GM12878 (cell line): ENCODE measurements at regions not wholly inside any gene's neighbourhood (a gene's known extent, or its start where the extent isn't known, plus 50 kb on each side); places are given as distances from the start of the nearest gene placed in this dataset.

Experiments used
- ATAC-seq: fragments of 200-7000 bp; cut with Tn5 transposase; 3 replicates; pipeline ENCODE4 v1.9.1; 2020; ENCODE audit warnings: mild to moderate bottlenecking, moderate library complexity
- BruUV-seq: library from RNA; stranded (reverse); fragments of 400-500 nt; replicated peaks from 2 replicates; lab custom pipeline; 2021; lab: Mats Ljungman, UMichigan
- CTCF ChIA-PET: fragments of 300-600 bp; sonication (Branson Sonifier 250); formaldehyde crosslinking; extraction: SDS; loops from one replicate; lab custom pipeline; 2021; ENCODE audit warnings: inconsistent platforms; lab: Yijun Ruan, JAX
- POLR2A ChIA-PET: fragments of 350-600 bp; formaldehyde crosslinking; extraction: SDS; loops from one replicate; lab custom pipeline; 2021; ENCODE audit warnings: inconsistent platforms; lab: Charles Lee
- RAD21 ChIA-PET: fragments of 300-600 bp; sonication (Branson Sonifier 250); formaldehyde crosslinking; loops from one replicate; lab custom pipeline; 2023; ENCODE audit warnings: antibody characterized with exemption; ENCODE audit not compliant: unreplicated experiment; lab: Charles Lee
- SMC1A ChIA-PET: fragments of 300-600 bp; sonication (Branson Sonifier 250); formaldehyde crosslinking; loops from one replicate; lab custom pipeline; 2023; ENCODE audit not compliant: unreplicated experiment, uncharacterized antibody; lab: Charles Lee
- DNase-seq: peaks from one replicate; pipeline ENCODE4 v3.0.0-alpha.2; 2011; ENCODE audit warnings: low read depth, low spot score
- FAIRE-seq: peaks from 3 replicates; lab custom pipeline; 2011; peaks lifted over from hg19 to GRCh38; lab: Jason Lieb, UNC
- H2AFZ ChIP-seq: 2 replicates; pipeline ENCODE4 v1.6.0; 2011; ENCODE audit warnings: low read depth, low read length, control low read depth; ENCODE audit not compliant: control insufficient read depth
- H3K27ac ChIP-seq: 2 replicates; pipeline ENCODE4 v1.5.1; 2011; ENCODE audit warnings: control low read depth; ENCODE audit not compliant: control insufficient read depth, insufficient read depth
- H3K27me3 ChIP-seq, 2 experiments: replicated peaks in 1 of 2; 2 replicates each; pipeline versions ENCODE4 v1.6.0 to v1.6.1; 2011; ENCODE audit warnings: low read length in 1 of 2; ENCODE audit not compliant: control insufficient read depth in 2 of 2, insufficient read depth in 2 of 2
- H3K36me3 ChIP-seq, 2 experiments: 2 replicates each; pipeline ENCODE4 v1.5.1; 2011; ENCODE audit warnings: low read length in 1 of 2; ENCODE audit not compliant: control insufficient read depth in 2 of 2, insufficient read depth in 2 of 2
- H3K4me1 ChIP-seq: 2 replicates; pipeline ENCODE4 v1.6.1; 2011; ENCODE audit warnings: mild to moderate bottlenecking, low read length, moderate library complexity, mixed read lengths; ENCODE audit not compliant: control insufficient read depth, insufficient read depth
- H3K4me2 ChIP-seq: 2 replicates; pipeline ENCODE4 v1.6.0; 2011; ENCODE audit warnings: control low read depth; ENCODE audit not compliant: control insufficient read depth, insufficient read depth
- H3K4me3 ChIP-seq: fragments of 200-600 bp; sonication (generic); 2 replicates; pipeline ENCODE4 v1.5.1; 2016
- H3K79me2 ChIP-seq: 2 replicates; pipeline ENCODE4 v1.6.0; 2011; ENCODE audit warnings: low read length; ENCODE audit not compliant: control insufficient read depth, insufficient read depth
- H3K9ac ChIP-seq: 2 replicates; pipeline ENCODE4 v1.8.0; 2011; ENCODE audit warnings: low read length, control low read depth, mixed read lengths; ENCODE audit not compliant: control insufficient read depth, insufficient read depth
- H3K9me3 ChIP-seq: replicated peaks from 3 replicates; pipeline ENCODE4 v1.5.1; 2011; ENCODE audit warnings: mild to moderate bottlenecking, low read length; ENCODE audit not compliant: control insufficient read depth, insufficient read depth
- H4K20me1 ChIP-seq: 2 replicates; pipeline ENCODE4 v1.6.0; 2011; ENCODE audit not compliant: control insufficient read depth, insufficient read depth
- CHD1 ChIP-seq: IDR thresholded peaks from 2 replicates; pipeline ENCODE4 v1.6.1; 2012; ENCODE audit warnings: low read depth, low read length, improper control_type of control experiment
- CREM ChIP-seq: IDR thresholded peaks from 2 replicates; pipeline ENCODE4 v1.6.1; 2014; ENCODE audit warnings: antibody characterized with exemption, low read depth
- EED ChIP-seq: sonication (generic); IDR thresholded peaks from 2 replicates; pipeline ENCODE4 v1.6.1; 2016; ENCODE audit warnings: antibody characterized with exemption, low read depth
- ETV6 ChIP-seq, 2 experiments: fragments of 450-650 bp in 1 of 2; IDR thresholded peaks in 1 of 2; conservative IDR thresholded peaks in 1 of 2; 2 replicates each; pipeline ENCODE4 v1.6.1; 2014; ENCODE audit warnings: antibody characterized with exemption in 1 of 2, borderline replicate concordance in 1 of 2, low read depth in 1 of 2, mild to moderate bottlenecking in 1 of 2, moderate library complexity in 1 of 2
- FOXK2 ChIP-seq: fragments of 450-650 bp; IDR thresholded peaks from 2 replicates; pipeline ENCODE4 v1.6.1; 2017; ENCODE audit warnings: mild to moderate bottlenecking, moderate library complexity
- HDAC2 ChIP-seq: fragments of 200-600 bp; sonication (generic); IDR thresholded peaks from 2 replicates; pipeline ENCODE4 v1.6.1; 2017
- HDGF ChIP-seq: fragments of 450-650 bp; IDR thresholded peaks from 2 replicates; pipeline ENCODE4 v1.6.1; 2016; ENCODE audit warnings: antibody characterized with exemption
- IKZF2 ChIP-seq, 2 experiments: fragments of 450-650 bp; IDR thresholded peaks; 2 replicates each; pipeline ENCODE4 v1.6.1; 2017; ENCODE audit warnings: mild to moderate bottlenecking in 2 of 2, moderate library complexity in 2 of 2
- POLR2AphosphoS5 ChIP-seq: IDR thresholded peaks from 2 replicates; pipeline ENCODE4 v1.6.1; 2011; ENCODE audit warnings: mild to moderate bottlenecking, low read length, inconsistent platforms
- RBBP5 ChIP-seq: fragments of 200-600 bp; sonication (generic); conservative IDR thresholded peaks from 2 replicates; pipeline ENCODE4 v1.6.1; 2016
- SREBF1 ChIP-seq: IDR thresholded peaks from 2 replicates; pipeline ENCODE4 v1.6.1; 2012; ENCODE audit warnings: mild to moderate bottlenecking, low read length
- STAT3 ChIP-seq: IDR thresholded peaks from 2 replicates; pipeline ENCODE4 v1.6.1; 2011; ENCODE audit warnings: low read depth, low read length, improper control_type of control experiment
- TCF7 ChIP-seq: IDR thresholded peaks from 2 replicates; pipeline ENCODE4 v1.6.1; 2014; ENCODE audit warnings: antibody characterized with exemption, borderline replicate concordance
- WRNIP1 ChIP-seq: IDR thresholded peaks from 2 replicates; pipeline ENCODE4 v1.6.1; 2011; ENCODE audit warnings: low read depth, low read length, improper control_type of control experiment, borderline replicate concordance
- ZBED1 ChIP-seq: IDR thresholded peaks from 2 replicates; pipeline ENCODE4 v1.6.1; 2016; ENCODE audit warnings: borderline replicate concordance
- ZNF274 ChIP-seq: IDR thresholded peaks from one replicate; pipeline ENCODE4 v1.8.0; 2011; ENCODE audit not compliant: insufficient read length, insufficient read depth
- ZNF384 ChIP-seq: IDR thresholded peaks from 2 replicates; pipeline ENCODE4 v1.6.1; 2012; ENCODE audit warnings: low read depth, mild to moderate bottlenecking, low read length, improper control_type of control experiment, borderline replicate concordance
- whole genome bisulfite sequencing: methylation state at CpG from one replicate; pipeline ENCODE4 v1.1.6; 2016; ENCODE audit warnings: low lambda C conversion rate; ENCODE audit not compliant: insufficient replicate concordance, insufficient coverage; ENCODE audit errors: missing lambda C conversion rate; 5-methylcytosine and 5-hydroxymethylcytosine counted together
- in situ Hi-C: fragments of 300-500 bp; cut with MboI; formaldehyde crosslinking; loops from 9 replicates; pipeline ENCODE4 v1.14.3; 2018; ENCODE audit warnings: mixed read lengths
- intact Hi-C: fragments of 100-400 bp; cut with micrococcal nuclease; formaldehyde crosslinking; loops from one replicate; pipeline ENCODE4 v1.14.2; 2022; ENCODE audit not compliant: unreplicated experiment
- TF ChIP-seq, protein P1 (sequence below): fragments of 450-650 bp; IDR thresholded peaks from 2 replicates; pipeline ENCODE4 v1.6.1; 2017; ENCODE audit warnings: borderline replicate concordance
- TF ChIP-seq, protein P2 (sequence below): IDR thresholded peaks from 2 replicates; pipeline ENCODE4 v1.6.1; 2012; ENCODE audit warnings: low read depth, low read length, improper control_type of control experiment
- TF ChIP-seq, protein P3 (sequence below): fragments of 450-650 bp; IDR thresholded peaks from 2 replicates; pipeline ENCODE4 v1.6.1; 2016; ENCODE audit warnings: mild to moderate bottlenecking, moderate library complexity, borderline replicate concordance

DNA sequence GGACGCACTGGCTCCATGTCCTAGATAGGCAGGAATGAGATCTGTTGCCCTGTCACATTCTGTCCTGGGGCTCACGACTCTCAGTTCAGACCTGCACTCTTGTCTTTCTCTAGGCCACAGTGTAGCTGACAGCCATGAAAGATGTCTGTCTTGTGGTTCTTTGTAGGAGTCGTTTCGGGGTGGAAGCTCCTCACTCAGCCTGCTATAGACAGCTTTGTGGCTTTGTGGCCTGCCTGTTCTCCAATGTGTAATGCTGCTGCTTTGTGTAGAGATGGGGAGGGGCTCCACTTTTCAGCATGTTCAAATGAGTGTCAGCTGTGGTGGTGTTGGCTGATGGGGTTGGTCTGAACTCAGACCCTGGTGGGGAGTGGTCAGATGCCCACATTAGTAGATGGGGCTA lies 410.7 kb downstream of the ACTR3B start:
- Histone ChIP-seq H3K79me2 (no peaks in the 10 kb centered on the region), H3K36me3 (no peaks in the 10 kb centered on the region)

More for the DNA sequence above, 410.7 kb downstream of the ACTR3B start:
- no peaks in the 10 kb centered on the region for H3K9me3 ChIP-seq
- WGBS, result 26% methylated on average over 3 of the region's 4 CpGs
- H3K9ac ChIP-seq, result no peak overlapping the region
- in situ Hi-C loops (no loop called here), intact Hi-C loops (no loop called here)
- DNase-seq (no peak), FAIRE-seq (no peak), ATAC-seq (no peak)
- RAD21 ChIA-PET, result no interaction called here
- no peak overlapping the region for H3K4me3 ChIP-seq
- POLR2A ChIA-PET, result no interaction called here
- H3K27me3 ChIP-seq, result no peaks in the 10 kb centered on the region
- no peaks in the 10 kb centered on the region for H3K4me1 ChIP-seq
- H2AFZ ChIP-seq, result no peak overlapping the region
- CTCF ChIA-PET, result no interaction called here
- no peak overlapping the region for H3K27ac ChIP-seq
- H3K4me2 ChIP-seq, result no peak overlapping the region
- no peaks in the 10 kb centered on the region for H4K20me1 ChIP-seq
- BruUV-seq, result no TSS peak
- SMC1A ChIA-PET, result no interaction called here
- TF ChIP-seq WRNIP1 (no peak), IKZF2 (IDR thresholded peaks at IDR 0.05) (no peak), HDAC2 (no peak), ZNF274 (no peak), ZBED1 (no peak), ZNF384 (no peak), POLR2AphosphoS5 (no peak), RBBP5 (no peak), SREBF1 (no peak), HDGF (no peak), CREM (no peak), CHD1 (no peak), EED (no peak), TCF7 (no peak), FOXK2 (no peak), ETV6 (conservative IDR thresholded peaks at IDR 0.05 in 1 of 2, IDR thresholded peaks at IDR 0.05 in 1 of 2; ENCODE audit: borderline replicate concordance in 1 of 2, low read depth in 1 of 2) (no peak), STAT3 (no peak)
- TF ChIP-seq, protein P1, sequence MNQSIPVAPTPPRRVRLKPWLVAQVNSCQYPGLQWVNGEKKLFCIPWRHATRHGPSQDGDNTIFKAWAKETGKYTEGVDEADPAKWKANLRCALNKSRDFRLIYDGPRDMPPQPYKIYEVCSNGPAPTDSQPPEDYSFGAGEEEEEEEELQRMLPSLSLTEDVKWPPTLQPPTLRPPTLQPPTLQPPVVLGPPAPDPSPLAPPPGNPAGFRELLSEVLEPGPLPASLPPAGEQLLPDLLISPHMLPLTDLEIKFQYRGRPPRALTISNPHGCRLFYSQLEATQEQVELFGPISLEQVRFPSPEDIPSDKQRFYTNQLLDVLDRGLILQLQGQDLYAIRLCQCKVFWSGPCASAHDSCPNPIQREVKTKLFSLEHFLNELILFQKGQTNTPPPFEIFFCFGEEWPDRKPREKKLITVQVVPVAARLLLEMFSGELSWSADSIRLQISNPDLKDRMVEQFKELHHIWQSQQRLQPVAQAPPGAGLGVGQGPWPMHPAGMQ, result no peak
- TF ChIP-seq, protein P2, sequence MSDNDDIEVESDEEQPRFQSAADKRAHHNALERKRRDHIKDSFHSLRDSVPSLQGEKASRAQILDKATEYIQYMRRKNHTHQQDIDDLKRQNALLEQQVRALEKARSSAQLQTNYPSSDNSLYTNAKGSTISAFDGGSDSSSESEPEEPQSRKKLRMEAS, result no peak
- TF ChIP-seq, protein P3, sequence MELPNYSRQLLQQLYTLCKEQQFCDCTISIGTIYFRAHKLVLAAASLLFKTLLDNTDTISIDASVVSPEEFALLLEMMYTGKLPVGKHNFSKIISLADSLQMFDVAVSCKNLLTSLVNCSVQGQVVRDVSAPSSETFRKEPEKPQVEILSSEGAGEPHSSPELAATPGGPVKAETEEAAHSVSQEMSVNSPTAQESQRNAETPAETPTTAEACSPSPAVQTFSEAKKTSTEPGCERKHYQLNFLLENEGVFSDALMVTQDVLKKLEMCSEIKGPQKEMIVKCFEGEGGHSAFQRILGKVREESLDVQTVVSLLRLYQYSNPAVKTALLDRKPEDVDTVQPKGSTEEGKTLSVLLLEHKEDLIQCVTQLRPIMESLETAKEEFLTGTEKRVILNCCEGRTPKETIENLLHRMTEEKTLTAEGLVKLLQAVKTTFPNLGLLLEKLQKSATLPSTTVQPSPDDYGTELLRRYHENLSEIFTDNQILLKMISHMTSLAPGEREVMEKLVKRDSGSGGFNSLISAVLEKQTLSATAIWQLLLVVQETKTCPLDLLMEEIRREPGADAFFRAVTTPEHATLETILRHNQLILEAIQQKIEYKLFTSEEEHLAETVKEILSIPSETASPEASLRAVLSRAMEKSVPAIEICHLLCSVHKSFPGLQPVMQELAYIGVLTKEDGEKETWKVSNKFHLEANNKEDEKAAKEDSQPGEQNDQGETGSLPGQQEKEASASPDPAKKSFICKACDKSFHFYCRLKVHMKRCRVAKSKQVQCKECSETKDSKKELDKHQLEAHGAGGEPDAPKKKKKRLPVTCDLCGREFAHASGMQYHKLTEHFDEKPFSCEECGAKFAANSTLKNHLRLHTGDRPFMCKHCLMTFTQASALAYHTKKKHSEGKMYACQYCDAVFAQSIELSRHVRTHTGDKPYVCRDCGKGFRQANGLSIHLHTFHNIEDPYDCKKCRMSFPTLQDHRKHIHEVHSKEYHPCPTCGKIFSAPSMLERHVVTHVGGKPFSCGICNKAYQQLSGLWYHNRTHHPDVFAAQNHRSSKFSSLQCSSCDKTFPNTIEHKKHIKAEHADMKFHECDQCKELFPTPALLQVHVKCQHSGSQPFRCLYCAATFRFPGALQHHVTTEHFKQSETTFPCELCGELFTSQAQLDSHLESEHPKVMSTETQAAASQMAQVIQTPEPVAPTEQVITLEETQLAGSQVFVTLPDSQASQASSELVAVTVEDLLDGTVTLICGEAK, result no peak
